Colon (tissue), 2 donors: ENCODE measurements at regions not wholly inside any gene's neighbourhood (a gene's known extent, or its start where the extent isn't known, plus 50 kb on each side); places are given as distances from the start of the nearest gene placed in this dataset.

Experiments used
- FAIRE-seq: peaks from 2 replicates; lab custom pipeline; 2012; peaks lifted over from hg19 to GRCh38; lab: Jason Lieb, UNC
- donor health status: control.
- donor health status: control.

DNA sequence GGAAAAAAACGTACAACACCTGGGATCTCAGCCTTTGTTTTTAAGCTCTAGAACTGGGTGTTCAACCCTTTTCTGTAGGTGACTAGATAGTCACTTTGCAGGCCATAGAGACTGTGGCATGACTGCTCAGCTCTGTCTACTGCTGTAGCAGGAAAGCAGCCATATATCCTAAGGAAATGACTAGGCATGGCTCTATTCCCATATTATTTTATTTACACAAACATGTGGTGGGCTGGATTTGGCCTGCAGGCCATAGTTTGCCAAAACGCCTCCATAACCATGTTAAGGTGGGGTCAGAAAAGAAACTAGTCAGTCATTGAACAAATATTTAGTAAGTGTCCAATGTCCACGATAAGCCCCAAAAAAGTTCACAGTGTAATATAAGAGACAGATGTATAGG lies 452.5 kb downstream of the MCTP2 start:
- no peak for FAIRE-seq

DNA sequence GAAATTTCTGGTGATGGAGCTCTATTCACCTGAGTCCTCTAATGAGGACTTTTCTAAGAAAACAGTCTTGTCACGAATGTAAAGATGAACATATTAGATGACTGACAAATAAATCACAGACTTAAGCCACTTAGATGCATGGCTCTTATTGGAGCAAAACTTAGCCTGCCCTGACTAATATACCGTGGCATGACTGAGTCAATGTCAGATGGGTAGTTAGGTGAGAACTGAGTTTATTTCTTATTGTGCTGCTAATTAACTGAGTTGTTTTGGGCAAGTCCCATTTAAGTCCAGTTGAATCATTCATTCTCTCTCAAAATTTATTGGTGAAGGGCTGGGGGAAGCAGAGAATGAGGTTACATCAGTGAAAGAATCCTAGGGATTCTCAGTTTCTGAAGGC lies 459.8 kb downstream of the MCTP2 start:
- FAIRE-seq, result no peak

DNA sequence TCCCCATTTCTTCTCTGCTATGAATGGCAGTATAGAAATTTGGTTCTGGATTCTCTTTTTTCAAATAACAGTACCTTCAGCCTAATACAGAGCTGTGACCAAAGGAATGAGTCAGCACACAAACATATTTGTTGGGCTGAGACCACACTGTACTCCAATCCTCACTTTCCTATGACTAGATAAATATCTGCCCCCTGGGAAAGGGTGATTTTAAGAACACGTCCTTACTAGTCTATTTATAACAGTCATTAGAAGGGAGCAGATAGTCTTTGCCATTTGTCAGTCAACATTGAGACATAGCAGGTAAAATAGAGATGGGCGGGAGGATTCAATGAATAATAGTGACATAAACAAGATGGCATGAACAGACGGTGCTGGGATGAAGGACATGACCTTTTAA lies 461.3 kb downstream of the MCTP2 start:
- no peak for FAIRE-seq

DNA sequence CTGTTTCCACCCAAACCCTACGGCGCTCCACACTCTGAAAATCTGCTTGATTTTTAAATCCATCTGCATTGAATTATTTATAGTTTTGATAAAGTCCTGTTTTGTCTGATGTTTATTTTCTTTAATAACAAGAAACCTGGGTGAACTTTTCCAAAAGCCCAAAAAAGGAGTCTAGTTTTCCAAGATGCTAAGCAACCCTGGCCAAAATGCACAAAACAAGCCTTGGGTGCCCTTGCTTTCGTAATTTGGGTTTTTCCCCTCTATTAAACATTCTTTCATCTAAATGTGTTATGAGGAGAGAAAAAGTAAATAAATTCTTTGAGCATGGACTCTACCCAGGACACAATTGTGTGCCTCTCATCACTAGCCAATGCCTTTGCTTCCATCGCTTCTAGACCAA lies 468.9 kb downstream of the MCTP2 start:
- no peak for FAIRE-seq

DNA sequence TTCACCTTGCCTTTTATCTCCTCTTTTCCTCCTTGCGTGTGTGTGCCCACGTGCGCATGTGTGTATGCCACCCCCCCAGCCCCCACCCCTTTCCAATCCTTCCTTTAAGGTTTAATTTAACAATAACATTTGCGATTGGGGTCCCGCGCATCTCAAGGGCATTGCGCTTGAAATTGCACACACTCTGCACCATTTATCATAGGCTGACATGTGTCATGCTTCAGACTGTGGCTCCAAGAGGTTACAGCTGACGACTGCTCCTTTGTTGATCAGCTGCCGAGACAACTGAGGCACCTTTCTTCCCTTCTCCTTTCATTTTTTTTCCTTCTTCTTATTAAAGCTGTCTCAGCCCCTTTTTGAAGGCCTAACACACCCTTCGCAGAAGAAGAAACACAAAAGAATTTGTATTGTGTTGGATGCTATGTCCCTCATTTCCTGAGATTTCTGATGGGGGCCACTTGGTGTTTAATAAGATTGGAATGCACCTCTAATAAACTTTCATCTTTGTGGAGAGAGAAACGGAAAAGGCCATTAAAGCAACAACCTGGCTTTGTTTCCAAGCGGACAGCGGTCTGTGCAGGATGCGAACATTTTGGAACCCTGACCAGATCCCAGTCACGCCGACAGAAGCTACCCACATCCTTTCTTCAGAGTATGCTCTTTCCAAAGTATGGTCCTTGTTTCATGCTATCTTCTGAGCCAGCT lies 470.1 kb downstream of the MCTP2 start:
- no peak for FAIRE-seq

DNA sequence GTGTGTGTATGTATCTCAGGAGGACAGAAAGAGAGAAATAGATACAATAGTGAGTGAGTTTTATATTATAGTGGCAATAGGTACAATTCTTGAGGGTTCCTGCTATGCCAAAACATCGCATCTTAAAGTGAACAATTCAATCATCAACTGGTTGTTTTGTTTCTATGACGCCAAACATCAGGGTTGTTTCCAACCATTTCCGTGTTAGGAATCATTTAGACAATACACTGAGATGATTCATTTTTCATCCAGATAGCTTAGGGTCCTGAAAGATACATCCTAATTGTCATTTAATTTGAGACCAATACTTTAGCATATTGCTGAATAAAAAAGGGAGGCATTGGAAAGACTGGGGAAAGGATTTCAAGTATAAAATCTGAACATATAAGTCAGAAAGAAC lies 472.2 kb downstream of the MCTP2 start:
- FAIRE-seq, result no peak

DNA sequence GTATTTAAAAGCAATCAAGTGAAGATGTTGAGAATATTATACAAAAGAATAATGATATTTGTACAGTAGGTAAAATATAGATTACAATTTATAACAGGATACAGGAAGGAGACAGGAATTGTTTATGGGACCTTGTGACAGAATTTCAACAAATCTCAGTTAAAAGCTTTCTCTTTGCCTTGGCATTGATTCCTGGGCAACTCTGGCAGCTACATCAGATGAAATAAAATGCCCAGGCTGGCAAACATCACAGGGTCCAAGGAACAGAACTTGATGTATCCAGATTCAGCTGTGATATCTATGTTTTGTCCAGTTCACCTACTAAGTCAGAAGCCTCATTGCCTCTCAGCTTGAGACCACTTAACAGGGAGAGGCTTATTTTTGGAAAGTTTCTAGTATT lies 473.1 kb downstream of the MCTP2 start:
- FAIRE-seq, result no peak

DNA sequence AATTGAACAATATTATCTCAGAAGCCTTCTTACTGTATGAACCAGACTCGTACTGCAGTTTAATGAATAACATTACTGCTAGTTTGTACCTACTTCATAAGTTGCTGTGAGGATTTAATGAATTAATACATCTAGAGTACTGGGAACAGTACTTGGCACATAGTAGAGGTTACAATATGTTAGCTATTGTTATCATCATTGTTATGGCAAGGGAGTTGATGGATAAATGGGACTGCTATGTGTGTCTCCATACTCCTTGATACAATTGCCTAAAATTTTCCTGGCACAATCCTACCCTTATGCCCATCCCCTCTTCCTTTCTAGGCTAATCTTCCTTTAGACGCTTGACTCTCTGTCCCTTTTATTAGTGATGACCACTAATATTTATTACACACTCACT lies 473.6 kb downstream of the MCTP2 start:
- FAIRE-seq, result no peak

DNA sequence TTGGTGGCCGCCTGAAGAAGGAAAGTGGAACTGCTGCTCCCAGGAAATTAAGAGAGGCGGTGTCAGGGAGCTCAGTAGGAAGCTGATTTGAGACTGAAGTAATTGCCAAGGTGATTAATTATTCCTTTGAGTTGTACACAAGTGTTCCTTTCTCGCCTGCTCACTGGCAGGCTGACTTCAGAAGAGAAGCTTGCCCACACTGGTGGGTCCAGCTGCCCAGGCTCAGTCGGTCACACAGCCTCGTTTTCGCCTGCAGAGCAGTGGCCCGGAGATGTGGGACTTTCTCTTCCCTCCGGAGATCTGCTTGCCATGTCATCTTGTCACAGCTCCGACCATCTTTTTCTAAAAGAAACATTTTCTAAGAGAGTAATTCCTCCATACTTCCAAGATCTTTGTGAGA lies 478.0 kb downstream of the MCTP2 start:
- no peak for FAIRE-seq

DNA sequence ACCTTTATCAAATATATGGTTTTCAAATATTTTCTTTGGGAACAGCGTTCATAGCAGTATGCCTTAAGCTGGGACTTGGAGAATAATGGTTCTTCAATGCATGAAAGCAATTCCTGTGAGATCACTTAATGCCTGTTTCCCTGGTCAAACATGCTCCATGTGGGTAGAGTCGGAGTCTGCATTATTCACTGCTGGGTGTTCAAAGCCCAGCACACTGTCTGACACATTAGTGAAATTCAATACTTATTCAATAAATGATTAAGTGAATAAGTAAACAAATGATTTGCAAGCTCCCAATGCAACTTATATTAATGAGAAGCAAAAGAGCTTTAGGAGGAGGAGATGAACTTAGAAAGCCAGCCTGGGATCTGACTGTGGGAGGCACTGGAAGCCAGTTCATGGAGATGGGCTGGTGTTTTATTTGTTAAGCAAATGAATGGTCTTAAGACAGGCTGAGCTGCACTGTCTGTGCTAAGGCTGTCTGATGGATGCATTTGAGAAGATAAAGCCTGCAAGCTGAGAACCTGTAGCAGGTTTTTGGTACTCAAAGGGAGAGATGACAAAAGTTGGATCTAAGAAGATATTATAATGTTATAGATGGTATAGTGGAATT lies 490.8 kb downstream of the MCTP2 start:
- FAIRE-seq, result no peak

DNA sequence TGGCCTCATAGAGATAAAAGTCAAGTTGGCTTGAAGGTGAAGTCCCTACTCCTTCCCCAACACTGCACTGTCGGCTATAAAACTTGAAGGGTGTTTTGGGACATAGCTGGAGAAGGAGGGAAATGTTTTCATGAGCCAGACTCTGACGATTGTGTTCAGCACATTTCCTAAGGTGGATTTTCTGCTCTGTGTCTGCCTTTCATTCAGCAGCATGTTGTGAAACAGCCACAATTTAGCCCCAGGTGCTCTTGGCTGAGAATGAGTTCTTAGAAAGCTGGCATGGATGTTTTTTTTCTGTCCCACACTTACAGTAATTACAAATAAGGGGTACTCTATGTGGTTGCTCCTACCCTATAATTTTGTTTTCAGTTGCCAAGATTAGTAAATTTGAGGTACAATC lies 492.4 kb downstream of the MCTP2 start:
- no peak for FAIRE-seq

DNA sequence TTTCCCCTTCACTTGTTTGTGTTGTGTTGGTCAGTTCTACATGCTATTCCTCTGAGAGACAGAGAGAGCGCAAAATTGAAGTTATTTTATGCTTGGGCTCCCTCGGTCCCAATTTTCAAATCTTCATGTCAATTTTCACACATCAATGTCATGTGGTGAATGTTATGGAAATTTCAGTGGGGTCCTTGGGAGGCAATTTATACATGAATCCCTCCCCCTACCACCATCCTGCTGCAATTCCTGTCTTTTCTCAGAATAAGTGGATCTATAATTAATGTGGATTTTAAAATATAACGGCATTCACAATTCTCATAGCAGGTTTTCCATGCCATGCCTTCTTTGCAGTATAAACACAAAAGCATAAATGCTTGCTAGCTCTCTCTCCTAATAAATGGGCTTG lies 499.9 kb downstream of the MCTP2 start:
- no peak for FAIRE-seq

DNA sequence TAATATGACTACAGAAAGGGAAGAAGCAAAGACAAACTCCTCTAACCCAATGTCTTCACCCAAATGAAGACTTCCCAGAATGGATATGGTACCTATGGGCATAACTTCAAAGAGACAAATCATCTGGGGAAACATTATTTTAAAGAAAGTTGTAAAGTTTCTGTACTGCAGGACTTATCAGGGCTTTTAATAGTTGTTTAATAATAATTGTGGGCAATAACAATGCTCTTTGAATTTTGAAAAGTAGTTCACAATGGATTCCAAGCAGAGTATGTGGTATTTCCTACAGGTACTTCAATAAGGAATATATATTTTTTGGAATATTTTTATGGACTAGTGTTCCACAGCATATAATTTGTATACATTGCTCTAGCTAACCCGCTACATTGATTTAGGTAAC lies 503.1 kb downstream of the MCTP2 start:
- FAIRE-seq, result no peak

DNA sequence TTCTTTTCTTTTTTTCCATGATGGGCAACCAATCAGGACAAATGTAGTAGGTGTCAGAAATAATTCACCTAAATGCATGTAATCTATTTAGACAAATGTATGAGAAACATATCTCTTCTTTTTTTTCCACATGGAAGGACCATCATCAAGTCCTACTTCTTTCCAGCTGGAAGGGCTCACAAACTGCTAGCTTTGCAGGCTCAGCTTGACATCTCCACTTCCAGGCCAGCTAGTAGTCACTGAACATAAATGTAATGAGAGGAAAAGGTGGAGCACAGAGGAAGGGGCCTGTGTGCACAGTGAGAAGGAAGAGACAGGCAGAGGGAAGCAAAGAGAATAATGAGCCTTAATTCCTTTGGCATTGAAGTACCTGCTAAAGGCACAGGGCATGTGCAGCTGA lies 504.9 kb downstream of the MCTP2 start:
- no peak for FAIRE-seq

DNA sequence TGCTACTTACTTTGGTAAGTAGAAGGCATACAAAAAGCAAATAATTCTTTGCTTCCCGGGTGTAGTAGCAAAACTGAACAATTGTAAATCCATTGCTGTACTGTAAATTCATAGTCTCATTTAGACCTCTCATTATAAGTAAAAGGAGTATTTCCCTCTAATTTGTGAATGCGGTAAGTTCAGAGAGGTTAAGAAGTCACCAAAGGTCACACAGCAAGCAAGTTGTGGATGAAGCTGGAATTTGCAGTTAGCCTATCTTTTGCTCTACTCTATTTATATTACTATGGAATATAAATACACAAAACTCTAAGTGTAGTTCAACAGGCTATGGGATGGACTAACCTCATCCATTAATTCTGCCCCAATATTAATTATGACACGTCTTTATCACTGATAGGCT lies 508.3 kb downstream of the MCTP2 start:
- FAIRE-seq, result no peak

DNA sequence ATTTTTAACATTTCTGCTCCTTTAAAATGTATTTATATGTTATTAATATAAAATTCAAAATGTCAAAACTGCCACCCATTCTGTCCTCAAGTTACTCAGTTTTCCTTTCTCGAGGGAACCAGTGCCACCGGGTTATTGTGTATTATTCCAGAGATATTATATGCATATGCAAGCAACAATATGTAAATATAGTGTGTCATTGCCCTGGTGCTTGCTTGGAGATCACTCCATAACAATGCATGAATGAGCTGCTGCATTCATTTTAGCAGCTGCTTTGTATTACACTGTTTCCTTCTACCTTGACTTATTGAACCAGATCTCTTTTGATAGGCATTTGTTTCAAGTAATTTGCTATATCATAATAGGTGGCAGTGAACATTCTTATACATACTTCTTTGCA lies 509.1 kb downstream of the MCTP2 start:
- FAIRE-seq, result no peak

DNA sequence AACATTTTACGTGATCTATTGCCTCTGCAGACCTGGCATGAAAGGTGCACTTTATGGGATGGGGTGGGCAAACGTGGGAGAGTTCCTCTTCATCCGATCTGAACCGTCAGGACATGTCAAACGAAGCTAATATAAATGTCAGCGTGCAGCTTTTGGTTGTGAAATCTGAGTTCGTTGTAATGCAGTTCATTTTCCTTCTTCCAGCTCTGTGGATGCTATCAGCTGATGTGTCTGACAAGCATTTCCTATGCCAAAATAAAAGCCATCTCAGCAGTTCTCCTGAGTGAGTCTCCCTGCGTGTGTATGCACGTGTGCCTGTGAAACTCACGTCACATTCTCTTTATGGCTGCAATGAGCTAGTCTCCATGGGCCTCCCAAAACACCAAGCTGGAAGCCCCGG lies 512.3 kb downstream of the MCTP2 start:
- no peak for FAIRE-seq

DNA sequence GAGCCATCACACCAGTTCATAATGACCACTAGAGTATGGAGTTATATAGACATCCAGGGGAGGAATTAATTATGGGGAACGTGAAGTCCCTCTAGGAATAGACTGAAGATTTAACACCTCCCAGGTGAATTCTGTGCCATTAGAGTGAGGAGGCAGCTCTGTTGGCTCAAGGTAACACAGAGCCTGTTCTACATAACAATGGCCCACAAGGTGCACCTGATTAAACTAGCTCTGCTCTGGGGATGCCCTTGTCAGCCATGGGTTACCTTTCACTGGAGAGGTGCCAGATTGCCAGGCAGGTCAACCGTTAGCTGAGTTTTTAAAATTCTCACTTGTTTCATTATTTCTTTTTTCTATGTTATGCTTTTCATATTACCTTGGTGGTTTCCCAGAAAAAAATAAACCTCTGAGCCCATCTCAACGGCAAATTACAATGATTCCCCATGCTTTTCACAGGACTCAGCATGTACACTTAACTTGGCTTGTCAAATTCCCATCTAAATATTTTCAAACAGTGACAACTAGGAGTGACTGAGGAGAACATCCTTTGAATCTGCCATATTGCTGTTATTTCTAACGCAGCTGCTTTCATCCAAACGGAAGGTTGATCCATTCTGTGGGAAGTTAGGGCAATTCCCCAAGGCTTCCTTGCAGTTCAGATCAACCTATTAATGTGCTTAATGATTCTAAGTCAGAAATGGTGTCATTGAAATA lies 512.9 kb downstream of the MCTP2 start:
- FAIRE-seq, result no peak

DNA sequence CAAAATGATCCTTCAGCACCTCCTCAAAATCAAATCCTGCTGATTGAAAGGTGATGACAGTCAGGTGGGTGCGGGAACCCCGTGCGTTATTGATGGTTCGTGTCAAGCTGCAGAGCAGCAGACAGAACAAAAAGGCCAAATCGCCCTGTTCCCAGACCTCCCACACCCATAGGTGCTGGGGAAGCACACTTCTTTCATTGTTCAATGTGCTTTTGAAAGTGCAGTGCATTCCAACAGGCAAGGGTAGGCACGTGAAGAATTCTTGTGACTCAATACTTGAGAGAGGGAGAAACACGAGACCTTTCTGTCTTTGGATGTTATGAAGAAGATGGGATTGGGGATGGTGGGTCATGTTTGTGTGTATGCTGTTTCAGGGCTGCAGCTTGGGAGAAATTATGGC lies 514.0 kb downstream of the MCTP2 start:
- FAIRE-seq, result no peak

DNA sequence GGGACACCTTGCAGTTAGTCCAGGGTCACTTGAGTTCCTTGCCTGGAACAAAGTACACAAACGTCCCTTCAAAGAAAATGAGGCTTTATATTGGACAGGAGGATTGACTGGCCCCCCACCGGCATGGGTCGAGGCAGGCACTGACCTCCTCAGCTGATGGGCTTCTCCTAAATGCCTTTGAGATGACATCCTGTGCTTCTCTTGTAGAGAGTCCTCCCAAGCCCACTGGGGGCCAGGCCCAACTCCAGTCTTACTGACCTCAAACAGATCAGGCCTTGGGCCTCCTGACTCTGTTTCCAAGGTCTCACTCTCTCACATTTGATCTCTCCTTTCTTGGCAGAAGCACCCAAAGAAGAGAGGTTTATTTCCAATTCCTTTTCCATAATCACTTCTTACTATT lies 516.1 kb downstream of the MCTP2 start:
- FAIRE-seq, result no peak

DNA sequence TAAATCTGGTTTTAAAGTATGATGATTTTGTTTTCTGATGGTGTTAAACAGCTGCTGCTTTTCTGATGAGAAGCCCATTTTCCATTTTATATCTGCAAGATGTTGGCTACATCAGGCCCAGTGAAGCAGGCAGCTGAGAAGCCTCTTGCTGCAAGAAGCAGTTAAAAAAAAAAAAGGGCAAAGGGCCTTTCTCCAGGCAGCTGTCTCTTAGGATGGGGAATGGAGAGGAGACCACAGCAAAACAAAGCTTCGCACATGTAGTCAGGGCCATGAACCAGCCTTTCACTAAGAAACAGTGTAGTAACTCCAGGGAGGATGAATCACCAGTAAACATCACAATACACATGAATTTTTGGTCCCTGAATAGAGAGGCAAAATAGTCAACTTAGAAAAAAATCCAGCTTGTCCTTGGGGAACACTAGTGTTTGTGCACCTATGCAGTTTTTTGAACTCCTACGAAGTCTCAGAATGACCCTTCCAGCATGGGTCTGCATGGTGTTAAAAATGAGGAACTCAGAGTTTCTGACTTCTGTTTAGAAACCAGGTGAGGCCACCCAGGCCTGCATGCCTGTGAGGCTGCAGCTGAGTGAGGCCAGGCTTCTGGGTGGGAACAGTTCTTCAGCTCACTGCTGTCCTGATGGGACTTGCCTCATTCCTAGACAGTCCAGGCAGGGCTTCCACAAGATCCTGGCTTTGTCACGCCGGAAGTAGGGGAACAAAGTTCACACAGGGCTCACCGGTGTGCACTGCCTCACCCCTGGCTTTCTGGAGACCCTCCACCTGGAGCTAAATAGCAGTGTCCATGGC lies 518.7 kb downstream of the MCTP2 start:
- no peak for FAIRE-seq

DNA sequence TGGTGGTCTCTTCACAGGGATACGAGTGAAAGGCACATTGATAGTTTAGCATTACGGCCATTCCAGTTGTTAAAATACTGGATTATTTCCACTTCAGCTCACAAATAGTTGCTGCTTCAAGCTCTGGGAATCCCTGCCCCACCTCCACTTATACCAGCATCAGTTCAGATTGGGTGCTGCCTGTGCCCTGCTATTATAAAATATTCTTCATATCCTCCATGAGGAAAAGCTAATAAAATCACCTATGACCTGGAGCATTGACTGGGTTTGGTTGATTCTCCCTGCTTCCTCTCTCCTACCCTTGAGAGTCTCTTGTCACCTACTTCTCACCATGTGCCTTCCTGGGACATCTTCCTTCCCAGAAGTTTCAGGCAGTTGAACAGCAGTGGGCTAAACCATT lies 529.0 kb downstream of the MCTP2 start:
- no peak for FAIRE-seq

DNA sequence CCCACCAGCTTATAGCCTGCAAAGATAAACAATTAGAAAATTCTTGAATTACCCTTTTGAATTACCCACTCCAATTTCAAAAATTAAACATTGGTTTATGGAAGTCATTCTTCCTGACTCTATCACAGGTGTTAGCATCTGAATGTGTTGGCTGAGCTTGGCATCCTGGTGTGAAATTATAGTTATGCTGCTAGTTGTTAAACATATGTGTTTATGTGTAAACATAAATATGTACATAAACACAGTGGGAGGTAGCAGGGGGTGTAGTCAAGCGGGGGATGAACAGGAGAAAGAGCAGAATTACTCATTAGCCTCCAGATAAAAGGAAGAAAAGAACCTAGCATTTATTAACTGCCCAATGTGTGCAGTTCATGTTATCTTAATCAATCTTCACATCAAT lies 530.2 kb downstream of the MCTP2 start:
- FAIRE-seq, result no peak
